ENCODE measurements at regions not wholly inside any gene's neighbourhood (a gene's known extent, or its start where the extent isn't known, plus 50 kb on each side); places are given as distances from the start of the nearest gene placed in this dataset.

DNA sequence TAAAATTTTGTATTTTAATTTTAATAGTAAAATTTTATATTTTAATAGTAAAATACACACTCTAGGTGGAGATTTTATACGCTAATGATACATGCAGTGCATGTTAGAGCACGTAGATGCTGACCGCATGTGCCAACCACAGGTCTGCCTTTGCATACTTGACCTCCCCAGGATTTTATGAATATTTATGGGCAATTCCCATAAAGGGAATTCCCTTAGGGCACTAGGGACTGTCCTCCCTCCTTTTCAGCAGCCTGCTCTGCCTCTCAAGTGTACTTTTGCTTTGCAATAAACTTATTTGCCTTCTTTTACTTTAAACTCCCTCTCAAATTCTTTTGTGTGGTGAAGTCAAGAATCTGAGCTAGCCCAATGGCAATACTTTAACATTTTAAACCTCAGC lies 217.7 kb upstream of the CDH8 start:
- TF ChIP-seq CTCF (IDR thresholded peaks at IDR 0.05; ENCODE audit: poor library complexity) (no peak), EZH2 (IDR thresholded peaks at IDR 0.05; ENCODE audit: borderline replicate concordance) (no peak)
